ENCODE measurements at regions not wholly inside any gene's neighbourhood (a gene's known extent, or its start where the extent isn't known, plus 50 kb on each side); places are given as distances from the start of the nearest gene placed in this dataset.

GRCh38 chr5:97842687-97843086 is 659.6 kb upstream of the RIOK2 start:
- no peaks in the 10 kb centered on the region for H3K9me3 ChIP-seq (ENCODE audit: low read length)
- no peak overlapping the region for H2AFZ ChIP-seq (ENCODE audit: low read depth, low read length)
- H3K4me2 ChIP-seq (ENCODE audit: low read length), result no peak overlapping the region
- no peak overlapping the region for H3K4me3 ChIP-seq (ENCODE audit: low read length)
- no peaks in the 10 kb centered on the region for H3K79me2 ChIP-seq (replicated peaks; ENCODE audit: insufficient read depth, low read length)
- no peak overlapping the region for H3K9ac ChIP-seq (ENCODE audit: low read length)
- no peaks in the 10 kb centered on the region for H3K27me3 ChIP-seq (ENCODE audit: insufficient read depth, low read depth, low read length)
- no peaks in the 10 kb centered on the region for H3K36me3 ChIP-seq (ENCODE audit: insufficient read depth, low read length)
- no peaks in the 10 kb centered on the region for H3K9me2 ChIP-seq (ENCODE audit: insufficient read depth, low read length)
- TF ChIP-seq RAD21 (conservative IDR thresholded peaks at IDR 0.05) (no peak), TAF1 (IDR thresholded peaks at IDR 0.05; ENCODE audit: low read depth) (no peak), POLR2AphosphoS5 (IDR thresholded peaks at IDR 0.05) (no peak), CTCF (IDR thresholded peaks at IDR 0.05; ENCODE audit: poor library complexity, severe bottlenecking) (no peak), REST (IDR thresholded peaks at IDR 0.05; ENCODE audit: borderline replicate concordance) (no peak), EZH2 (IDR thresholded peaks at IDR 0.05; ENCODE audit: borderline replicate concordance, insufficient read depth, low read length, poor library complexity, severe bottlenecking) (no peak), EP300 (conservative IDR thresholded peaks at IDR 0.05; ENCODE audit: poor library complexity, severe bottlenecking) (no peak), MXI1 (conservative IDR thresholded peaks at IDR 0.05; ENCODE audit: poor library complexity, severe bottlenecking) (no peak), SMC3 (conservative IDR thresholded peaks at IDR 0.05; ENCODE audit: poor library complexity) (no peak)
- H4K20me1 ChIP-seq (ENCODE audit: insufficient read depth), result no peaks in the 10 kb centered on the region
- no peaks in the 10 kb centered on the region for H3F3A ChIP-seq (ENCODE audit: insufficient read depth, low read length, poor library complexity, severe bottlenecking)
- no peak overlapping the region for H3K27ac ChIP-seq (ENCODE audit: low read length)

GRCh38 chr5:97844797-97845196 is 661.8 kb upstream of the RIOK2 start:
- H3K79me2 ChIP-seq (replicated peaks; ENCODE audit: insufficient read depth, low read length), result no peaks in the 10 kb centered on the region
- no peaks in the 10 kb centered on the region for H3F3A ChIP-seq (ENCODE audit: insufficient read depth, low read length, poor library complexity, severe bottlenecking)
- TF ChIP-seq CTCF (IDR thresholded peaks at IDR 0.05; ENCODE audit: poor library complexity, severe bottlenecking) (no peak), REST (IDR thresholded peaks at IDR 0.05; ENCODE audit: borderline replicate concordance) (no peak), EZH2 (IDR thresholded peaks at IDR 0.05; ENCODE audit: borderline replicate concordance, insufficient read depth, low read length, poor library complexity, severe bottlenecking) (no peak)

More at GRCh38 chr5:97844797-97845196, 661.8 kb upstream of the RIOK2 start:
- H3K4me3 ChIP-seq (ENCODE audit: low read length), result no peak overlapping the region
- H3K4me2 ChIP-seq (ENCODE audit: low read length), result no peak overlapping the region
- no peak overlapping the region for H3K27ac ChIP-seq (ENCODE audit: low read length)
- no peaks in the 10 kb centered on the region for H3K27me3 ChIP-seq (ENCODE audit: insufficient read depth, low read depth, low read length)
- no peak overlapping the region for H3K9ac ChIP-seq (ENCODE audit: low read length)
- no peaks in the 10 kb centered on the region for H3K9me3 ChIP-seq (ENCODE audit: low read length)
- no peaks in the 10 kb centered on the region for H3K36me3 ChIP-seq (ENCODE audit: insufficient read depth, low read length)
- no peak overlapping the region for H2AFZ ChIP-seq (ENCODE audit: low read depth, low read length)
- H3K9me2 ChIP-seq (ENCODE audit: insufficient read depth, low read length), result no peaks in the 10 kb centered on the region
- no peaks in the 10 kb centered on the region for H4K20me1 ChIP-seq (ENCODE audit: insufficient read depth)
